ENCODE measurements at regions not wholly inside any gene's neighbourhood (a gene's known extent, or its start where the extent isn't known, plus 50 kb on each side); places are given as distances from the start of the nearest gene placed in this dataset.

GRCh38 chr16:51710905-51711563 is 560.0 kb upstream of the SALL1 start:
- H3K9me3 Mint-ChIP-seq, result peaks cover 13 to 32% of the 10 kb centered on the region in 2 donors
- H3K27ac Mint-ChIP-seq, result no peak overlapping the region
- ATAC-seq, result no peak
- no peak overlapping the region for H3K4me3 Mint-ChIP-seq
- no peaks in the 10 kb centered on the region for H3K27me3 Mint-ChIP-seq
- no peak for DNase-seq
- no peaks in the 10 kb centered on the region for H3K4me1 Mint-ChIP-seq

GRCh38 chr16:51710186-51710585 is 559.1 kb upstream of the SALL1 start:
- Mint-ChIP-seq H3K4me1 (no peaks in the 10 kb centered on the region), H3K9me3 (peaks cover 13 to 32% of the 10 kb centered on the region in 2 donors), H3K27ac (no peak overlapping the region), H3K4me3 (no peak overlapping the region), H3K27me3 (no peaks in the 10 kb centered on the region)
- ATAC-seq, result no peak
- DNase-seq, result no peak

GRCh38 chr16:51708861-51709260 is 557.8 kb upstream of the SALL1 start:
- ATAC-seq, result no peak
- no peak overlapping the region for H3K27ac Mint-ChIP-seq
- H3K9me3 Mint-ChIP-seq, result peaks cover 22 to 37% of the 10 kb centered on the region in 2 donors
- no peaks in the 10 kb centered on the region for H3K4me1 Mint-ChIP-seq
- no peak for DNase-seq
- H3K4me3 Mint-ChIP-seq, result no peak overlapping the region
- no peaks in the 10 kb centered on the region for H3K27me3 Mint-ChIP-seq

GRCh38 chr16:51707666-51708065 is 556.6 kb upstream of the SALL1 start:
- Mint-ChIP-seq H3K9me3 (peaks cover 21 to 30% of the 10 kb centered on the region in 2 donors), H3K27me3 (no peaks in the 10 kb centered on the region), H3K4me1 (no peaks in the 10 kb centered on the region), H3K4me3 (no peak overlapping the region), H3K27ac (no peak overlapping the region)
- DNase-seq (no peak), ATAC-seq (no peak)

- no peak overlapping the region for H3K4me3 Mint-ChIP-seq
- DNase-seq, result no peak
- H3K9me3 Mint-ChIP-seq, result peaks cover 21 to 37% of the 10 kb centered on the region in 2 donors
- ATAC-seq, result no peak
- no peaks in the 10 kb centered on the region for H3K27me3 Mint-ChIP-seq
- no peak overlapping the region for H3K27ac Mint-ChIP-seq
- no peaks in the 10 kb centered on the region for H3K4me1 Mint-ChIP-seq
Observed at GRCh38 chr16:51705142-51705541, 554.1 kb upstream of the SALL1 start.

GRCh38 chr16:51701025-51701424 is 550.0 kb upstream of the SALL1 start:
- H3K9me3 Mint-ChIP-seq, result peaks cover 17 to 30% of the 10 kb centered on the region in 2 donors
- ATAC-seq (no peak), DNase-seq (no peak)
- H3K4me3 Mint-ChIP-seq, result no peak overlapping the region
- no peak overlapping the region for H3K27ac Mint-ChIP-seq
- H3K27me3 Mint-ChIP-seq, result no peaks in the 10 kb centered on the region
- H3K4me1 Mint-ChIP-seq, result no peaks in the 10 kb centered on the region

- Mint-ChIP-seq H3K27ac (peak overlapping the region in 1 of 2 donors; percentile 1), H3K27me3 (no peaks in the 10 kb centered on the region), H3K9me3 (peaks cover 17 to 28% of the 10 kb centered on the region in 2 donors), H3K4me1 (no peaks in the 10 kb centered on the region), H3K4me3 (no peak overlapping the region)
- ATAC-seq (no peak), DNase-seq (no peak)
Observed at GRCh38 chr16:51699686-51700396, 548.8 kb upstream of the SALL1 start.

GRCh38 chr16:51698647-51699046 is 547.6 kb upstream of the SALL1 start:
- H3K27me3 Mint-ChIP-seq, result no peaks in the 10 kb centered on the region
- H3K9me3 Mint-ChIP-seq, result peaks cover 13 to 23% of the 10 kb centered on the region in 2 donors
- DNase-seq (no peak), ATAC-seq (no peak)
- no peak overlapping the region for H3K4me3 Mint-ChIP-seq
- no peak overlapping the region for H3K27ac Mint-ChIP-seq
- H3K4me1 Mint-ChIP-seq, result no peaks in the 10 kb centered on the region

- no peaks in the 10 kb centered on the region for H3K27me3 Mint-ChIP-seq
- peaks cover 15 to 23% of the 10 kb centered on the region in 2 donors for H3K9me3 Mint-ChIP-seq
- no peak overlapping the region for H3K4me3 Mint-ChIP-seq
- DNase-seq (no peak), ATAC-seq (no peak)
- no peak overlapping the region for H3K27ac Mint-ChIP-seq
- H3K4me1 Mint-ChIP-seq, result no peaks in the 10 kb centered on the region
Observed at GRCh38 chr16:51697454-51697853, 546.4 kb upstream of the SALL1 start.

GRCh38 chr16:51696376-51696775 is 545.3 kb upstream of the SALL1 start:
- H3K4me3 Mint-ChIP-seq, result no peak overlapping the region
- no peaks in the 10 kb centered on the region for H3K27me3 Mint-ChIP-seq
- ATAC-seq (no peak), DNase-seq (no peak)
- H3K27ac Mint-ChIP-seq, result no peak overlapping the region
- H3K9me3 Mint-ChIP-seq, result peaks cover 16 to 23% of the 10 kb centered on the region in 2 donors
- H3K4me1 Mint-ChIP-seq, result no peaks in the 10 kb centered on the region

GRCh38 chr16:51691109-51691508 is 540.0 kb upstream of the SALL1 start:
- no peak overlapping the region for H3K27ac Mint-ChIP-seq
- DNase-seq, result no peak
- no peak overlapping the region for H3K4me3 Mint-ChIP-seq
- no peaks in the 10 kb centered on the region for H3K27me3 Mint-ChIP-seq
- no peaks in the 10 kb centered on the region for H3K4me1 Mint-ChIP-seq
- H3K9me3 Mint-ChIP-seq, result peaks cover 22 to 34% of the 10 kb centered on the region in 2 donors
- no peak for ATAC-seq

GRCh38 chr16:51685498-51685897 is 534.4 kb upstream of the SALL1 start:
- Mint-ChIP-seq H3K4me3 (no peak overlapping the region), H3K27me3 (no peaks in the 10 kb centered on the region), H3K9me3 (peaks cover 13 to 44% of the 10 kb centered on the region in 2 donors), H3K27ac (no peak overlapping the region), H3K4me1 (no peaks in the 10 kb centered on the region)
- DNase-seq, result no peak
- ATAC-seq, result no peak

- Mint-ChIP-seq H3K9me3 (peaks cover 13 to 37% of the 10 kb centered on the region in 2 donors), H3K4me3 (no peak overlapping the region), H3K27me3 (no peaks in the 10 kb centered on the region), H3K4me1 (no peaks in the 10 kb centered on the region), H3K27ac (no peak overlapping the region)
- no peak for ATAC-seq
- DNase-seq, result no peak
Observed at GRCh38 chr16:51683882-51684281, 532.8 kb upstream of the SALL1 start.

GRCh38 chr16:51682905-51683304 is 531.8 kb upstream of the SALL1 start:
- DNase-seq (no peak), ATAC-seq (no peak)
- Mint-ChIP-seq H3K27ac (no peak overlapping the region), H3K9me3 (peaks cover 6 to 29% of the 10 kb centered on the region in 2 donors), H3K4me3 (no peak overlapping the region), H3K4me1 (no peaks in the 10 kb centered on the region), H3K27me3 (no peaks in the 10 kb centered on the region)

- H3K27ac Mint-ChIP-seq, result no peak overlapping the region
- peaks cover 4 to 16% of the 10 kb centered on the region in 2 donors for H3K9me3 Mint-ChIP-seq
- no peak for ATAC-seq
- no peak overlapping the region for H3K4me3 Mint-ChIP-seq
- H3K4me1 Mint-ChIP-seq, result no peaks in the 10 kb centered on the region
- H3K27me3 Mint-ChIP-seq, result no peaks in the 10 kb centered on the region
- no peak for DNase-seq
Observed at GRCh38 chr16:51674615-51675014, 523.5 kb upstream of the SALL1 start.

GRCh38 chr16:51670527-51670926 is 519.5 kb upstream of the SALL1 start:
- Mint-ChIP-seq H3K27ac (no peak overlapping the region), H3K9me3 (peaks cover 5 to 15% of the 10 kb centered on the region in 2 donors), H3K4me3 (no peak overlapping the region), H3K27me3 (no peaks in the 10 kb centered on the region), H3K4me1 (no peaks in the 10 kb centered on the region)
- ATAC-seq, result no peak
- DNase-seq, result no peak

Data from stimulated activated naive CD8-positive, alpha-beta T cell treated with anti-CD3 and anti-CD28 coated beads, Interleukin-15, amount 100 ng/mL, for 72 hours (primary cell).